ENCODE measurements at regions not wholly inside any gene's neighbourhood (a gene's known extent, or its start where the extent isn't known, plus 50 kb on each side); places are given as distances from the start of the nearest gene placed in this dataset.

GRCh38 chr3:73120710-73121109, 59.3 kb downstream of the EBLN2 start:
- Histone ChIP-seq H3K27me3 (no peaks in the 10 kb centered on the region), H3K4me3 (no peak overlapping the region), H3K4me1 (no peaks in the 10 kb centered on the region), H3K9me3 (no peaks in the 10 kb centered on the region), H3K36me3 (no peaks in the 10 kb centered on the region), H3K27ac (no peak overlapping the region)
- DNase-seq (ENCODE audit: low spot score in 2 of 2), result no peak
- no peak for TF ChIP-seq CTCF (IDR thresholded peaks at IDR 0.05)
- intact Hi-C loops (cut with DNase I), result no loop called here

GRCh38 chr3:73121669-73122331, 60.3 kb downstream of the EBLN2 start:
- no peak for TF ChIP-seq CTCF (IDR thresholded peaks at IDR 0.05)
- DNase-seq (ENCODE audit: low spot score in 2 of 2), result no peak
- intact Hi-C loops (cut with DNase I), result no loop called here
- Histone ChIP-seq H3K4me1 (no peaks in the 10 kb centered on the region), H3K27ac (no peak overlapping the region), H3K27me3 (no peaks in the 10 kb centered on the region), H3K9me3 (no peaks in the 10 kb centered on the region), H3K4me3 (no peak overlapping the region), H3K36me3 (no peaks in the 10 kb centered on the region)

GRCh38 chr3:73134034-73134433, 72.6 kb downstream of the EBLN2 start:
- no peak for TF ChIP-seq CTCF (IDR thresholded peaks at IDR 0.05)
- no peaks in the 10 kb centered on the region for H3K9me3 ChIP-seq
- intact Hi-C loops (cut with DNase I), result no loop called here
- DNase-seq (ENCODE audit: low spot score in 2 of 2), result no peak
- no peaks in the 10 kb centered on the region for H3K4me1 ChIP-seq
- no peak overlapping the region for H3K4me3 ChIP-seq
- no peaks in the 10 kb centered on the region for H3K36me3 ChIP-seq
- H3K27ac ChIP-seq, result no peak overlapping the region
- H3K27me3 ChIP-seq, result no peaks in the 10 kb centered on the region

GRCh38 chr3:73136941-73137340, 75.5 kb downstream of the EBLN2 start:
- H3K4me3 ChIP-seq, result no peak overlapping the region
- H3K27me3 ChIP-seq, result no peaks in the 10 kb centered on the region
- no peaks in the 10 kb centered on the region for H3K9me3 ChIP-seq
- TF ChIP-seq CTCF (IDR thresholded peaks at IDR 0.05), result no peak
- H3K27ac ChIP-seq, result no peak overlapping the region
- intact Hi-C loops (cut with DNase I), result no loop called here
- no peaks in the 10 kb centered on the region for H3K4me1 ChIP-seq
- no peaks in the 10 kb centered on the region for H3K36me3 ChIP-seq
- no peak for DNase-seq (ENCODE audit: low spot score in 2 of 2)

- DNase-seq (ENCODE audit: low spot score in 2 of 2), result no peak
- no peak overlapping the region for H3K27ac ChIP-seq
- no peak overlapping the region for H3K4me3 ChIP-seq
- TF ChIP-seq CTCF (IDR thresholded peaks at IDR 0.05), result no peak
- H3K4me1 ChIP-seq, result no peaks in the 10 kb centered on the region
- intact Hi-C loops (cut with DNase I), result no loop called here
- H3K27me3 ChIP-seq, result no peaks in the 10 kb centered on the region
- H3K36me3 ChIP-seq, result no peaks in the 10 kb centered on the region
- no peaks in the 10 kb centered on the region for H3K9me3 ChIP-seq
These were observed 76.4 kb downstream of the EBLN2 start for GRCh38 chr3:73137736-73138403.

Data from ascending aorta (tissue), 2 donors.